ENCODE measurements at regions not wholly inside any gene's neighbourhood (a gene's known extent, or its start where the extent isn't known, plus 50 kb on each side); places are given as distances from the start of the nearest gene placed in this dataset. TPM values are rescaled to one million over a fixed set of nuclear protein-coding genes. Genes with fewer than 3 reads are reported as not detected.

DNA sequence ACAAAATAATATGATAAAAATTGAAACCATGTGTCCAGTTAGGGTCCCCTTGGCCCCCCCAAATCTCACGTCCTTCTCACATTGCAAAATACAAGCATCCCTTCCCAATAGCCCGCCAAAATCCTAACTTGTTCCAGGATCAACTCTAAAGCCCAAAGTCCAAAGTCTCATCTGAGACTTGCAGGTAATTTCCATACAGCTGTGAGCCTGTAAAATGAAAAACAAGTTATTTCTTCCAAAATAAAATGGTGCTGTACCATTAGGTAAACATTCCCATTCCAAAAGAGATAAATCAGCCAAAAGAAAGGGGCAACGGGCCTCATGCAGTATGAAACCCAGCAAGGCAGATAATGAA lies 51.0 kb upstream of the COBL start:
- no peak overlapping the region for H3K4ac ChIP-seq (ENCODE audit: low read depth in 1 of 2, low read length in 2 of 2)

DNA sequence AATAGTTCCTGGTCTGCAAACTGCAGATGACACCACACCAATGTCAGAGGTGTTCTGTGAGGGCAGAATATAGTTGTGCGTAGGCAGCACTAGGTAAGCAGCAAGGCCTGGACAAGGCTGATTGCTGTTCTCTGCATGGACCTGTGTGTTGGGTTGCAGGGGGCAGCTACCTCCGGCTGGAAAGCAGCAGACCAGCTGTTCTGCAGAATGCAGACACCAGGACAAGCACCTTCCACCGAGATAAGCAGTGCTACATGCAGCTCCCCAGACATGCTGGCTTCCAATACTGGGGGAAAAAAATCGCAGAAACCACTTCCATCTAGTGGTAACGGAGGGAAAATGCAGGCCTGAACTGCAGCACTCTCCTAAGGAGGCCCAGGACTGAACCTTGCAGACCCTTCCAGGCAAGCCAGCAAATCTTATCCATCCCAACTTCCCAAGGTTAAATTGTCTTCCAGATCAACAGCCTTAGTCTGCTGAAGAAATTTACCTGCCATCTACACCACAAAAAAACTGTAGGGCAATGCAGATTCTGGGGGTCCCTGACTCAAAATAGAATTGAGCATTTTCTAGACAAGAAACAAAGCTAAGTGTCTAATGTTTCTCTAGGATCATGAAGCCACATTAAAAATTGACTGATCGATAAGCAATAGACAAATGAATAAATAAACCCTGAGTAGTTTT lies 50.5 kb upstream of the COBL start:
- Histone ChIP-seq H3K4me3 (ENCODE audit: insufficient read depth in 1 of 2, low read depth in 1 of 2, low read length in 2 of 2) (no peak overlapping the region), H3K27ac (ENCODE audit: low read length, poor library complexity, severe bottlenecking) (no peak overlapping the region), H3K4me1 (ENCODE audit: control insufficient read depth, insufficient read depth, low read depth, low read length) (peaks cover 2% of the 10 kb centered on the region), H2BK15ac (ENCODE audit: low read depth, poor library complexity, severe bottlenecking) (no peak overlapping the region), H4K91ac (ENCODE audit: low read length) (no peak overlapping the region), H2BK120ac (ENCODE audit: low read depth, low read length) (no peak overlapping the region), H3K79me1 (replicated peaks; ENCODE audit: low read length, poor library complexity, severe bottlenecking) (no peaks in the 10 kb centered on the region), H3K23ac (ENCODE audit: low read length in 2 of 2) (no peak overlapping the region), H3K36me3 (ENCODE audit: control insufficient read depth in 1 of 2, insufficient read depth in 2 of 2, low read depth in 1 of 2, low read length in 2 of 2) (no peaks in the 10 kb centered on the region), H3K18ac (ENCODE audit: low read depth in 1 of 2, low read length in 2 of 2) (no peak overlapping the region), H2BK12ac (ENCODE audit: low read length in 2 of 2) (no peak overlapping the region), H2AFZ (ENCODE audit: low read depth, low read length) (no peak overlapping the region), H2AK5ac (ENCODE audit: low read length, severe bottlenecking) (no peak overlapping the region), H3K9ac (ENCODE audit: low read length) (no peak overlapping the region), H2BK5ac (ENCODE audit: low read depth, low read length, poor library complexity, severe bottlenecking) (no peak overlapping the region), H3K27me3 (ENCODE audit: control insufficient read depth in 1 of 2, insufficient read depth in 1 of 2, low read length in 2 of 2) (peaks cover 23 to 39% of the 10 kb centered on the region in 2 experiments), H3K4ac (ENCODE audit: low read depth in 1 of 2, low read length in 2 of 2) (no peak overlapping the region), H3K14ac (ENCODE audit: low read length in 2 of 2) (no peak overlapping the region), H3K4me2 (ENCODE audit: low read length, poor library complexity, severe bottlenecking) (no peak overlapping the region), H3K9me3 (ENCODE audit: control insufficient read depth, low read length) (no peaks in the 10 kb centered on the region), H4K8ac (ENCODE audit: low read length) (no peak overlapping the region)
- peak; percentile 44 for DNase-seq
- WGBS, result 31% methylated on average over 6 of the region's 6 CpGs

More for the DNA sequence above, 51.0 kb upstream of the COBL start:
- H3K4me3 ChIP-seq (ENCODE audit: insufficient read depth in 1 of 2, low read depth in 1 of 2, low read length in 2 of 2), result no peak overlapping the region
- no peaks in the 10 kb centered on the region for H3K9me3 ChIP-seq (ENCODE audit: control insufficient read depth, low read length)
- no peak for DNase-seq
- no peak overlapping the region for H3K23ac ChIP-seq (ENCODE audit: low read length in 2 of 2)
- H2AK5ac ChIP-seq (ENCODE audit: low read length, severe bottlenecking), result no peak overlapping the region
- no peak overlapping the region for H3K18ac ChIP-seq (ENCODE audit: low read depth in 1 of 2, low read length in 2 of 2)
- H3K9ac ChIP-seq (ENCODE audit: low read length), result no peak overlapping the region
- no peak overlapping the region for H2BK12ac ChIP-seq (ENCODE audit: low read length in 2 of 2)
- no peaks in the 10 kb centered on the region for H3K79me1 ChIP-seq (replicated peaks; ENCODE audit: low read length, poor library complexity, severe bottlenecking)
- H3K27me3 ChIP-seq (ENCODE audit: control insufficient read depth in 1 of 2, insufficient read depth in 1 of 2, low read length in 2 of 2), result peaks cover 23 to 39% of the 10 kb centered on the region in 2 experiments
- no peak overlapping the region for H2BK15ac ChIP-seq (ENCODE audit: low read depth, poor library complexity, severe bottlenecking)
- H3K36me3 ChIP-seq (ENCODE audit: control insufficient read depth in 1 of 2, insufficient read depth in 2 of 2, low read depth in 1 of 2, low read length in 2 of 2), result no peaks in the 10 kb centered on the region
- H2BK120ac ChIP-seq (ENCODE audit: low read depth, low read length), result no peak overlapping the region
- H2AFZ ChIP-seq (ENCODE audit: low read depth, low read length), result no peak overlapping the region
- H3K4me2 ChIP-seq (ENCODE audit: low read length, poor library complexity, severe bottlenecking), result no peak overlapping the region
- no peak overlapping the region for H4K91ac ChIP-seq (ENCODE audit: low read length)
- no peaks in the 10 kb centered on the region for H3K4me1 ChIP-seq (ENCODE audit: control insufficient read depth, insufficient read depth, low read depth, low read length)
- H3K14ac ChIP-seq (ENCODE audit: low read length in 2 of 2), result no peak overlapping the region
- H2BK5ac ChIP-seq (ENCODE audit: low read depth, low read length, poor library complexity, severe bottlenecking), result no peak overlapping the region
- no peak overlapping the region for H4K8ac ChIP-seq (ENCODE audit: low read length)
- H3K27ac ChIP-seq (ENCODE audit: low read length, poor library complexity, severe bottlenecking), result no peak overlapping the region
- WGBS, result 63% methylated on average over 3 of the region's 3 CpGs

Small RNA genes in the stretch of these regions (small RNA-seq; reads per million reads assigned to genes)
- not detected for gene RF00322 (ENCODE audit: low read depth)
- not detected for gene RN7SL292P (ENCODE audit: low read depth)
- not detected for gene ROBO2P1 (ENCODE audit: low read depth)

All from mesenchymal stem cell (in vitro differentiated cells and primary cell).